Loucy (cell line): ENCODE measurements at regions not wholly inside any gene's neighbourhood (a gene's known extent, or its start where the extent isn't known, plus 50 kb on each side); places are given as distances from the start of the nearest gene placed in this dataset.

Experiments
- H2AFZ ChIP-seq: fragments of 200-600 bp; sonication (generic); 2 replicates; pipeline ENCODE4 v1.6.0; 2016; ENCODE audit warnings: antibody characterized with exemption, mild to moderate bottlenecking, low read length, moderate library complexity
- H3F3A ChIP-seq: fragments of 200-600 bp; 2 replicates; pipeline ENCODE4 v1.6.0; 2016; ENCODE audit warnings: antibody characterized with exemption, low read depth, mild to moderate bottlenecking
- H3K27me3 ChIP-seq: fragments of 200-600 bp; sonication (generic); 2 replicates; pipeline ENCODE4 v1.6.1; 2014; ENCODE audit warnings: low read length, mild to moderate bottlenecking; ENCODE audit not compliant: insufficient read depth, poor library complexity, severe bottlenecking
- H3K36me3 ChIP-seq: fragments of 200-600 bp; sonication (generic); 2 replicates; pipeline ENCODE4 v1.6.1; 2016; ENCODE audit warnings: low read length; ENCODE audit not compliant: insufficient read depth
- H3K4me1 ChIP-seq: fragments of 200-600 bp; sonication (generic); 2 replicates; pipeline ENCODE4 v1.5.1; 2014; ENCODE audit warnings: low read length, mild to moderate bottlenecking; ENCODE audit not compliant: insufficient read depth, poor library complexity, severe bottlenecking
- H3K4me2 ChIP-seq: fragments of 200-600 bp; sonication (generic); 2 replicates; pipeline ENCODE4 v1.6.0; 2014; ENCODE audit warnings: antibody characterized with exemption, low read length, low read depth, mild to moderate bottlenecking; ENCODE audit not compliant: poor library complexity, severe bottlenecking
- H3K4me3 ChIP-seq: fragments of 200-600 bp; sonication (generic); 2 replicates; pipeline ENCODE4 v1.5.1; 2014; ENCODE audit warnings: low read length, mild to moderate bottlenecking, mixed read lengths; ENCODE audit not compliant: poor library complexity, severe bottlenecking
- H3K79me2 ChIP-seq: fragments of 200-600 bp; sonication (generic); 2 replicates; pipeline ENCODE4 v1.6.1; 2014; ENCODE audit warnings: low read length; ENCODE audit not compliant: insufficient read depth
- H3K9ac ChIP-seq: fragments of 200-600 bp; sonication (generic); 2 replicates; pipeline ENCODE4 v1.6.0; 2014; ENCODE audit warnings: mild to moderate bottlenecking, low read depth, low read length, moderate library complexity; ENCODE audit not compliant: poor library complexity, severe bottlenecking
- H3K9me2 ChIP-seq: fragments of 200-600 bp; sonication (generic); replicated peaks from 2 replicates; pipeline ENCODE4 v1.6.1; 2016; ENCODE audit warnings: low read depth, low read length, mixed read lengths
- H3K9me3 ChIP-seq: fragments of 200-600 bp; sonication (generic); 2 replicates; pipeline ENCODE4 v1.6.1; 2014; ENCODE audit warnings: mild to moderate bottlenecking, antibody characterized with exemption, low read length, low read depth; ENCODE audit not compliant: insufficient read depth
- H4K20me1 ChIP-seq: fragments of 200-600 bp; sonication (generic); 2 replicates; pipeline ENCODE4 v1.6.0; 2014; ENCODE audit warnings: antibody characterized with exemption, low read length, mild to moderate bottlenecking; ENCODE audit not compliant: insufficient read depth, poor library complexity, severe bottlenecking
- EZH2phosphoT487 ChIP-seq: fragments of 200-600 bp; IDR thresholded peaks from 2 replicates; pipeline ENCODE4 v1.6.1; 2018; ENCODE audit warnings: antibody characterized with exemption, mild to moderate bottlenecking, moderate library complexity, borderline replicate concordance
- TF ChIP-seq, protein P1 (sequence below): fragments of 200-600 bp; sonication (generic); conservative IDR thresholded peaks from 2 replicates; pipeline ENCODE4 v1.5.1; 2014; ENCODE audit warnings: mild to moderate bottlenecking, antibody characterized with exemption, low read length

DNA sequence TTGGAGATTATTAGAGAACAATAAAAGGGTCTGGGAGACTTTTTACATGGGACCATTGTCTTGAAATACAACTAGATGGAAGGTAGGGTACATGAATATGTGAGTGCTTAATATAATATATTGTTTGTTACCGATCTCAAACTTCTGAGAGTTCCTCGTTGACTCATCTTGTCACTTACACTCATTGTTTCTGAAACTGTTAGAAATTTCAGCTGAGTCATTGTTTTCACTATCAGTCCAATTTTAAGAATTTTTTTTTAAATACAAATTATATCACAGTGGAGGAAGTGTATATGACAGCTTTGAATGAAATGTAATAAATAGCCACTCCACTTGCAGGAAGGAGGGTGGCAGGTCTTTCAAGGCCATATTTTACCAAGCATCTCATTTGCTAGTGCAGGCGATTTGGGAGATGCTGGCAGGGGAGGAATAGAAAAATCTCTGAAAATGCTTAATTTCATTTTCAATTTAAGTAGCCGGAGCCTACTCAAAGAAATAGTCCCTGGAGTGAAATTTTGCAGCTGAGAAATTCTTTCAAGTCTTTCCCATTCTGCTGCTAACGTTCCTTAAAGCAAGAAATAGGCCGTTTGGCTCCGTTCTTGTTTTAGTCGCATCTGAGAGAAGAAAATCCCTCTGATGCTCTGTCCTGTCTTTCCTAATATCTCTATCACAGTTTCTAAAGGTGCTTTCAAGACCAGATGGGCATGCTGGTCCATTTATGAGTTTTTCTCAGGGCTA is 1404.2 kb upstream of the CELF2 start:
- Histone ChIP-seq H3K9me3 (no peaks in the 10 kb centered on the region), H3K9me2 (no peaks in the 10 kb centered on the region), H3K4me1 (no peaks in the 10 kb centered on the region), H3K9ac (no peak overlapping the region), H3K4me3 (no peak overlapping the region), H3K27me3 (no peaks in the 10 kb centered on the region), H3F3A (no peaks in the 10 kb centered on the region), H3K79me2 (no peaks in the 10 kb centered on the region), H3K4me2 (no peak overlapping the region), H3K36me3 (no peaks in the 10 kb centered on the region), H4K20me1 (no peaks in the 10 kb centered on the region), H2AFZ (no peak overlapping the region)
- TF ChIP-seq EZH2phosphoT487, result no peak
- TF ChIP-seq, protein P1, sequence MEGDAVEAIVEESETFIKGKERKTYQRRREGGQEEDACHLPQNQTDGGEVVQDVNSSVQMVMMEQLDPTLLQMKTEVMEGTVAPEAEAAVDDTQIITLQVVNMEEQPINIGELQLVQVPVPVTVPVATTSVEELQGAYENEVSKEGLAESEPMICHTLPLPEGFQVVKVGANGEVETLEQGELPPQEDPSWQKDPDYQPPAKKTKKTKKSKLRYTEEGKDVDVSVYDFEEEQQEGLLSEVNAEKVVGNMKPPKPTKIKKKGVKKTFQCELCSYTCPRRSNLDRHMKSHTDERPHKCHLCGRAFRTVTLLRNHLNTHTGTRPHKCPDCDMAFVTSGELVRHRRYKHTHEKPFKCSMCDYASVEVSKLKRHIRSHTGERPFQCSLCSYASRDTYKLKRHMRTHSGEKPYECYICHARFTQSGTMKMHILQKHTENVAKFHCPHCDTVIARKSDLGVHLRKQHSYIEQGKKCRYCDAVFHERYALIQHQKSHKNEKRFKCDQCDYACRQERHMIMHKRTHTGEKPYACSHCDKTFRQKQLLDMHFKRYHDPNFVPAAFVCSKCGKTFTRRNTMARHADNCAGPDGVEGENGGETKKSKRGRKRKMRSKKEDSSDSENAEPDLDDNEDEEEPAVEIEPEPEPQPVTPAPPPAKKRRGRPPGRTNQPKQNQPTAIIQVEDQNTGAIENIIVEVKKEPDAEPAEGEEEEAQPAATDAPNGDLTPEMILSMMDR, result no peak

DNA sequence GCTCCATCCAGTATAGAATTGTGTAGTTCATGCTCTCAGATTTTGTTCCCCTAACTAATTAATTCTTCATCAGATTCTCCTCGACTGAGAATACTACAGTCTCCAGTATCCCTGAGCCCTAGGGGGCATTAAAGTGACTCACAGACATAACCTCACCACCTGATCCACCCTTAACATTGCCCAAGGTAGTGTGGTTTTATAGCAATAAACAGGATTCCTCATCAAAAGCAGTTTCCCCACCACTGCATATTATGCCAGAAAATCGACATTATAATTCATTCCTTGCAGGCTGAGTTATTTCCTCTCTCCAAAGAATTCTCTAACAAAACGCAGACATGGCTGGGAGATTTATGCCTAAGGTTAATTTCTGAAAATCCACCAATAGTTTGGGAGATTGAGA is 1402.5 kb upstream of the CELF2 start:
- Histone ChIP-seq H3K79me2 (no peaks in the 10 kb centered on the region), H3K36me3 (no peaks in the 10 kb centered on the region), H3K4me1 (no peaks in the 10 kb centered on the region), H4K20me1 (no peaks in the 10 kb centered on the region), H3K9me3 (no peaks in the 10 kb centered on the region), H3F3A (no peaks in the 10 kb centered on the region), H3K4me2 (no peak overlapping the region), H3K4me3 (no peak overlapping the region), H3K9ac (no peak overlapping the region), H3K27me3 (no peaks in the 10 kb centered on the region), H3K9me2 (no peaks in the 10 kb centered on the region), H2AFZ (no peak overlapping the region)
- TF ChIP-seq EZH2phosphoT487, result no peak
- TF ChIP-seq, protein P1, result no peak

DNA sequence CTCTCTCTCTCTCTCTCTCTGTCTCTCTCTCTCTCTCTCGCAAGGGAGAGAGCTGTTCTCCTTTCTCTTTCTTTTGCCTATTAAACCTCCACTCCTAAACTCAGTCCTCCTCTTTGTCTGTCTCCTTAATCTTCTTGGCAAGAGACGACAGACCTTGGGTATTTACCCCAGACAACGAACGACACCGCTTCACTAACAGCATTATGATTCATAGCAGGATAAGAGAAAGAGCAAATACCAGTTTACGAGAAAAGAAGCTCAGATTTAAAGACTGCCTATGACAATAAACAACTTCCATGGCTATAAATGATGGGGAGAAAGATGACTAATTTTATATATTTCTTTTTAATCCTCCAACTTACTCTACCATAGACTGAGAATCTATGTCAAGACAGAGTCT is 1396.5 kb upstream of the CELF2 start:
- no peaks in the 10 kb centered on the region for H3K9me3 ChIP-seq
- no peaks in the 10 kb centered on the region for H3K79me2 ChIP-seq
- no peak overlapping the region for H3K4me3 ChIP-seq
- no peaks in the 10 kb centered on the region for H3K27me3 ChIP-seq
- no peaks in the 10 kb centered on the region for H3K36me3 ChIP-seq
- H3K9me2 ChIP-seq, result no peaks in the 10 kb centered on the region
- no peaks in the 10 kb centered on the region for H4K20me1 ChIP-seq
- no peak overlapping the region for H3K4me2 ChIP-seq
- no peaks in the 10 kb centered on the region for H3K4me1 ChIP-seq
- H3F3A ChIP-seq, result no peaks in the 10 kb centered on the region
- no peak overlapping the region for H2AFZ ChIP-seq
- no peak overlapping the region for H3K9ac ChIP-seq
- TF ChIP-seq EZH2phosphoT487, result no peak
- TF ChIP-seq, protein P1, result no peak
